Progenitor cell of endocrine pancreas (in vitro differentiated cells): ENCODE measurements at regions not wholly inside any gene's neighbourhood (a gene's known extent, or its start where the extent isn't known, plus 50 kb on each side); places are given as distances from the start of the nearest gene placed in this dataset.

Experiments
- DNase-seq: peaks from one replicate; pipeline ENCODE4 v3.0.0; 2021; ENCODE audit warnings: low spot score; ENCODE audit not compliant: unreplicated experiment
- H3K27ac Mint-ChIP-seq: 2 replicates; pipeline ENCODE4 v1.8.0; 2021; ENCODE audit warnings: mild to moderate bottlenecking, moderate library complexity, mixed read lengths
- H3K27me3 Mint-ChIP-seq: 2 replicates; pipeline ENCODE4 v1.8.0; 2021; ENCODE audit warnings: mixed read lengths
- H3K36me3 Mint-ChIP-seq: 2 replicates; pipeline ENCODE4 v1.8.0; 2022; ENCODE audit warnings: mixed read lengths; ENCODE audit not compliant: insufficient read depth
- H3K4me1 Mint-ChIP-seq: 2 replicates; pipeline ENCODE4 v1.8.0; 2021; ENCODE audit warnings: low read depth, mixed read lengths
- H3K4me3 Mint-ChIP-seq: 2 replicates; pipeline ENCODE4 v1.8.0; 2021; ENCODE audit warnings: low read depth, mild to moderate bottlenecking, moderate library complexity, mixed read lengths
- H3K9me3 Mint-ChIP-seq: 2 replicates; pipeline ENCODE4 v1.8.0; 2021; ENCODE audit warnings: low read depth, mixed read lengths
- TF ChIP-seq, protein P1 (sequence below): fragments of 200-600 bp; sonication (generic); IDR thresholded peaks from one replicate; pipeline ENCODE4 v1.5.0; 2021; ENCODE audit warnings: antibody characterized with exemption, mild to moderate bottlenecking; ENCODE audit not compliant: unreplicated experiment

DNA sequence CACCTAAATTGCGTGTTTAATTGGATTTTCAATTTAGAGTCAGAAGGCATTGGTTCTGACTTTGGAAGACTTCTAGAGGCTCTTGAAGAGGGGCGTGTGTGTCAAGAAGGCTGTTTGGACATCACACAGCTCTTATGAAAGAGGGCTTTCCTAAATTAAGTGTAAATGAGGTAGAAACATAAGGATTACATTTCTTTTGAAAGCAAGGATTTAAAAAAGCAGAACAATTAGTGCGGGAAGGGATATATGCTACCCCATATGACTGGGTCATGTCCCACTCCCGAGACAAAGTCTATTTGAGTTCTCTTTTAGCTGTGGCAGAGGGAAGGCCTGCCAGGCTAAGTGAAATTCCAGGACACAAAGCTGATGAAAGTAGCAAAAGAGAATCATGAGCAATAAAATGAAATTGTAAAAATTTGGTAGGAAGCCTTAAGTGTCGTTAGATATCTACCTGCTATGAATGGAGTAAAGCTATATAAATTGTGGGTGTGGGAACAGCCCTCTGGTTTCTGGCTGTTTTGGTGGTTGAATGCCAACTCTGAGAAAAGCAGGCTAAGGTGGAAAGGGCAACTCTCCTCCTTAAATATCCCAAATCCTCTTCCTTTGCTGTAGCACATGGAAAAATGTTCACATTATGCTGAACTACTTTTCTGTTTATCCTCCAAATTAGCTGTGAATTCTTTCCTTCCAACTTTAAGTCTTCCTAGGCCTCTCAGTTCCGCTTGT lies 100.6 kb upstream of the TSC22D2 start:
- H3K4me1 Mint-ChIP-seq = peaks cover 5% of the 10 kb centered on the region

DNA sequence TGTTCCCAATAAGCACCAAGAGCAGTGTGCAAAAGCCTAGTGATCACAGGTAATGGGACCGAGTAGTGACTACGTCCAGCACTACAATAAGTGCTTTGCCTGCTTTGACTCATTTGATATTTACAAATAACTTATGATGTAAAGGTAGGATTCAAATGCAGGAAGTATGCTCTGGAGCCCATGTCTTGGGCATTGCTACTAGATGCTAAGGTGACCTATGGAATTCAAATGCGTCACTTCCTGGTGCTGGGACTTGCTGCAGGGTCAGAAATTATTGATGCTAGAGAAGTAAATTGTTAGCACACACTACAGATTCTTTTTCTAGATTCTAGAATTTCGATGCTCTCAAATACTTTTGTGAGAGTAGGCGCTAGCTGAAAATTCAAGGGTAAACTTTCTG lies 101.2 kb upstream of the TSC22D2 start:
- TF ChIP-seq, protein P1, sequence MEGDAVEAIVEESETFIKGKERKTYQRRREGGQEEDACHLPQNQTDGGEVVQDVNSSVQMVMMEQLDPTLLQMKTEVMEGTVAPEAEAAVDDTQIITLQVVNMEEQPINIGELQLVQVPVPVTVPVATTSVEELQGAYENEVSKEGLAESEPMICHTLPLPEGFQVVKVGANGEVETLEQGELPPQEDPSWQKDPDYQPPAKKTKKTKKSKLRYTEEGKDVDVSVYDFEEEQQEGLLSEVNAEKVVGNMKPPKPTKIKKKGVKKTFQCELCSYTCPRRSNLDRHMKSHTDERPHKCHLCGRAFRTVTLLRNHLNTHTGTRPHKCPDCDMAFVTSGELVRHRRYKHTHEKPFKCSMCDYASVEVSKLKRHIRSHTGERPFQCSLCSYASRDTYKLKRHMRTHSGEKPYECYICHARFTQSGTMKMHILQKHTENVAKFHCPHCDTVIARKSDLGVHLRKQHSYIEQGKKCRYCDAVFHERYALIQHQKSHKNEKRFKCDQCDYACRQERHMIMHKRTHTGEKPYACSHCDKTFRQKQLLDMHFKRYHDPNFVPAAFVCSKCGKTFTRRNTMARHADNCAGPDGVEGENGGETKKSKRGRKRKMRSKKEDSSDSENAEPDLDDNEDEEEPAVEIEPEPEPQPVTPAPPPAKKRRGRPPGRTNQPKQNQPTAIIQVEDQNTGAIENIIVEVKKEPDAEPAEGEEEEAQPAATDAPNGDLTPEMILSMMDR = no peak
- no peak overlapping the region for H3K27ac Mint-ChIP-seq
- H3K36me3 Mint-ChIP-seq = no peaks in the 10 kb centered on the region
- peaks cover 5% of the 10 kb centered on the region for H3K4me1 Mint-ChIP-seq
- no peak for DNase-seq
- H3K27me3 Mint-ChIP-seq = no peaks in the 10 kb centered on the region
- no peaks in the 10 kb centered on the region for H3K9me3 Mint-ChIP-seq
- H3K4me3 Mint-ChIP-seq = no peak overlapping the region

More for the DNA sequence above, 100.6 kb upstream of the TSC22D2 start:
- Mint-ChIP-seq H3K9me3 (no peaks in the 10 kb centered on the region), H3K4me3 (no peak overlapping the region), H3K27me3 (no peaks in the 10 kb centered on the region), H3K36me3 (no peaks in the 10 kb centered on the region), H3K27ac (no peak overlapping the region)
- TF ChIP-seq, protein P1 = no peak
- no peak for DNase-seq

DNA sequence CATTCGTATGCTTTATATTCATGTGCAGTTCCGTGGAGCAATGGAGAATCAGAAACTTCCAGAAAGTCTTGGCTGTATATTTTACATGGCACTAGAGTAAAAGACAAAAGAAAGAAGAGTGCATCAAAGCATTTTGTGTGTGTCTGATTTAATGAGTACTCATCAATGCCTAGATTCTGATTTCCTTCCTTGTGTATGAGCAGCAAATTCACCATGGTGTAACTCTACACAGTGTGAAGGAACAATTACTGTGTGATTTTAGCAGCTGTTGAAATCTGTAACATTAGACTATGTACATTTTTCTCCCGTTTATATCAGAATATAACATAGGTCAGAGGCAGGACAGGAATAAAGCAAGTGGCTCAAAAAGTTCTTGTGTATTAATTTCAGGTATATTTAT lies 102.0 kb upstream of the TSC22D2 start:
- TF ChIP-seq, protein P1 = no peak
- peaks cover 5% of the 10 kb centered on the region for H3K4me1 Mint-ChIP-seq
- DNase-seq = no peak
- H3K27me3 Mint-ChIP-seq = no peaks in the 10 kb centered on the region
- H3K9me3 Mint-ChIP-seq = no peaks in the 10 kb centered on the region
- H3K27ac Mint-ChIP-seq = no peak overlapping the region
- no peaks in the 10 kb centered on the region for H3K36me3 Mint-ChIP-seq
- H3K4me3 Mint-ChIP-seq = no peak overlapping the region

DNA sequence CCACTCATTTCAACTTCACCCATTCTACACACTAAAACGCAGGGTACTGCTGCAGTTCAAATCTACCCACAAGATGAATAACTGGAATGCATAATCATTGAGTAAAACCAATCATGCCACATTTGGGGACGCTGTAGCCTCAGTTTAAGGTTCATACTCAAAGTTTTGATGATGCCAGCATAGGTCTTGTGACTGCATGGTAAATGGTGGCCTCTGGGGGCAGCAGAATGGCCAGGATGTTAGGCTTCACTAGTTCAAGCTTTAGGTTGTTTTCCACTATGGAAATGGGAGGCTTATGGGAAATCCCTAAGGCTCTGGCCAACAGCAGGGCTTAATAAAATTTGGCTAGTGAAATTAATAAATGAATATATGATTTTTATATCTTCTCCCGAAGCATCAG lies 104.3 kb upstream of the TSC22D2 start:
- peaks cover 9% of the 10 kb centered on the region for H3K4me1 Mint-ChIP-seq
- DNase-seq = no peak
- H3K27ac Mint-ChIP-seq = no peak overlapping the region
- TF ChIP-seq, protein P1 = peak; percentile 40
- H3K36me3 Mint-ChIP-seq = no peaks in the 10 kb centered on the region
- H3K4me3 Mint-ChIP-seq = no peak overlapping the region
- no peaks in the 10 kb centered on the region for H3K27me3 Mint-ChIP-seq
- H3K9me3 Mint-ChIP-seq = no peaks in the 10 kb centered on the region

DNA sequence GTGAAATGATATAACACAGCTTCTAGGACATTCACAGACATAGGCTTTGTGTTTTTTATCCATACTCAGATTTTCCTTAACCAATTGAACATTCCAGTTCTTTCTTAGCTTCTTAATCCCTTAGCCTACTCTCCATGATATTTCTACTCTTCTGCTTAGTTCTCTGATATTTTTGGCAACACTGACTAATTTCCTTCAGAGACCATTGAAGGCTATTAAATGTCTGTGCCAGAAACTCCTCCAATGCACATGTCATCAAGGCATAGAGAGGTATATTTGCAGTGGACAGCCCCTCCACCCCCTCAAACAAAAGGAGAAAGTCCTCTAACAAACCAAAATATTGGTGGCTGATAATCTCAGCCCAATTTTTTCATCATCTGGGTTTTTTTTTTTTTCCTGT lies 105.9 kb upstream of the TSC22D2 start:
- no peak for DNase-seq
- H3K9me3 Mint-ChIP-seq = no peaks in the 10 kb centered on the region
- H3K4me3 Mint-ChIP-seq = no peak overlapping the region
- H3K36me3 Mint-ChIP-seq = no peaks in the 10 kb centered on the region
- peaks cover 4% of the 10 kb centered on the region for H3K4me1 Mint-ChIP-seq
- TF ChIP-seq, protein P1 = no peak
- no peak overlapping the region for H3K27ac Mint-ChIP-seq
- H3K27me3 Mint-ChIP-seq = no peaks in the 10 kb centered on the region
